HepG2 (cell line): ENCODE measurements at regions not wholly inside any gene's neighbourhood (a gene's known extent, or its start where the extent isn't known, plus 50 kb on each side); places are given as distances from the start of the nearest gene placed in this dataset.

Experiments
- NCOR1 ChIP-seq: fragments of 200-600 bp; sonication (generic); IDR thresholded peaks from 2 replicates; pipeline ENCODE4 v1.7.0; 2017; ENCODE audit warnings: antibody characterized with exemption, low read length, borderline replicate concordance
- RBFOX2 ChIP-seq: fragments of 200-400 bp; formaldehyde crosslinking; IDR thresholded peaks from 2 replicates; pipeline ENCODE4 v1.6.1; 2017; ENCODE audit warnings: low read depth, mild to moderate bottlenecking, low read length
- TEAD2 ChIP-seq: sonication (generic); formaldehyde crosslinking; IDR thresholded peaks from 2 replicates; pipeline ENCODE4 v1.9.0; 2021; ENCODE audit warnings: missing genetic modification reagents
- ZNF510 ChIP-seq: sonication (generic); formaldehyde crosslinking; IDR thresholded peaks from 2 replicates; pipeline ENCODE4 v1.4.0; 2020; ENCODE audit warnings: low read depth, mild to moderate bottlenecking, missing genetic modification reagents
- ZNF549 ChIP-seq: sonication (generic); formaldehyde crosslinking; IDR thresholded peaks from 2 replicates; pipeline ENCODE4 v1.5.0; 2020; ENCODE audit warnings: missing genetic modification reagents
- TF ChIP-seq, protein P1 (sequence below): sonication (generic); formaldehyde crosslinking; IDR thresholded peaks from 2 replicates; pipeline ENCODE4 v1.4.0; 2020; ENCODE audit warnings: missing genetic modification reagents
- TF ChIP-seq, protein P2 (sequence below): sonication (generic); formaldehyde crosslinking; IDR thresholded peaks from 2 replicates; pipeline ENCODE4 v1.5.0; 2020; ENCODE audit warnings: missing genetic modification reagents

DNA sequence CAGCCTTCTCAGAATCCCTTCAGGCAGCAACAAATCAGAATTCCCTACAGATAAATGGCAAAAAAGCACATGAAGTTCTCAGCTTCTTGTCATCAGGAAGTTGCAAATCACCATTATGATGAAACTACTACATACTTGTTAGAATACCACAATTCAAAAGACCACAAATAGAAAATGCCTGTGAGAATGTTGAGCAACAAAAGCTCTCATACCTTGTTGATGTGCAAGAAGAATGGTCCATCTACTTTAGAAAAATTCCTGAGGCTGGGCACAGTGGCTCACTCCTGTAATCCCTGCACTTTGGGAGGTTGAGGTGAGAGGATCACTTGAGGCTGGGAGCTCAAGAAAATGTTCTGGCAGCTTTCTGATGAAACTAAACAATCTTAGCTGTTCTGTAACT, 278.1 kb downstream of the ICE1 start:
- TF ChIP-seq NCOR1 = no peak
- no peak for TF ChIP-seq ZNF510
- TF ChIP-seq TEAD2 (CRISPR knock-in tag) = no peak
- TF ChIP-seq, protein P1, sequence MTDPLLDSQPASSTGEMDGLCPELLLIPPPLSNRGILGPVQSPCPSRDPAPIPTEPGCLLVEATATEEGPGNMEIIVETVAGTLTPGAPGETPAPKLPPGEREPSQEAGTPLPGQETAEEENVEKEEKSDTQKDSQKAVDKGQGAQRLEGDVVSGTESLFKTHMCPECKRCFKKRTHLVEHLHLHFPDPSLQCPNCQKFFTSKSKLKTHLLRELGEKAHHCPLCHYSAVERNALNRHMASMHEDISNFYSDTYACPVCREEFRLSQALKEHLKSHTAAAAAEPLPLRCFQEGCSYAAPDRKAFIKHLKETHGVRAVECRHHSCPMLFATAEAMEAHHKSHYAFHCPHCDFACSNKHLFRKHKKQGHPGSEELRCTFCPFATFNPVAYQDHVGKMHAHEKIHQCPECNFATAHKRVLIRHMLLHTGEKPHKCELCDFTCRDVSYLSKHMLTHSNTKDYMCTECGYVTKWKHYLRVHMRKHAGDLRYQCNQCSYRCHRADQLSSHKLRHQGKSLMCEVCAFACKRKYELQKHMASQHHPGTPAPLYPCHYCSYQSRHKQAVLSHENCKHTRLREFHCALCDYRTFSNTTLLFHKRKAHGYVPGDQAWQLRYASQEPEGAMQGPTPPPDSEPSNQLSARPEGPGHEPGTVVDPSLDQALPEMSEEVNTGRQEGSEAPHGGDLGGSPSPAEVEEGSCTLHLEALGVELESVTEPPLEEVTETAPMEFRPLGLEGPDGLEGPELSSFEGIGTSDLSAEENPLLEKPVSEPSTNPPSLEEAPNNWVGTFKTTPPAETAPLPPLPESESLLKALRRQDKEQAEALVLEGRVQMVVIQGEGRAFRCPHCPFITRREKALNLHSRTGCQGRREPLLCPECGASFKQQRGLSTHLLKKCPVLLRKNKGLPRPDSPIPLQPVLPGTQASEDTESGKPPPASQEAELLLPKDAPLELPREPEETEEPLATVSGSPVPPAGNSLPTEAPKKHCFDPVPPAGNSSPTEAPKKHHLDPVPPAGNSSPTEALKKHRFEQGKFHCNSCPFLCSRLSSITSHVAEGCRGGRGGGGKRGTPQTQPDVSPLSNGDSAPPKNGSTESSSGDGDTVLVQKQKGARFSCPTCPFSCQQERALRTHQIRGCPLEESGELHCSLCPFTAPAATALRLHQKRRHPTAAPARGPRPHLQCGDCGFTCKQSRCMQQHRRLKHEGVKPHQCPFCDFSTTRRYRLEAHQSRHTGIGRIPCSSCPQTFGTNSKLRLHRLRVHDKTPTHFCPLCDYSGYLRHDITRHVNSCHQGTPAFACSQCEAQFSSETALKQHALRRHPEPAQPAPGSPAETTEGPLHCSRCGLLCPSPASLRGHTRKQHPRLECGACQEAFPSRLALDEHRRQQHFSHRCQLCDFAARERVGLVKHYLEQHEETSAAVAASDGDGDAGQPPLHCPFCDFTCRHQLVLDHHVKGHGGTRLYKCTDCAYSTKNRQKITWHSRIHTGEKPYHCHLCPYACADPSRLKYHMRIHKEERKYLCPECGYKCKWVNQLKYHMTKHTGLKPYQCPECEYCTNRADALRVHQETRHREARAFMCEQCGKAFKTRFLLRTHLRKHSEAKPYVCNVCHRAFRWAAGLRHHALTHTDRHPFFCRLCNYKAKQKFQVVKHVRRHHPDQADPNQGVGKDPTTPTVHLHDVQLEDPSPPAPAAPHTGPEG (CRISPR knock-in tag) = no peak
- TF ChIP-seq ZNF549 = no peak
- no peak for TF ChIP-seq RBFOX2
- TF ChIP-seq, protein P2, sequence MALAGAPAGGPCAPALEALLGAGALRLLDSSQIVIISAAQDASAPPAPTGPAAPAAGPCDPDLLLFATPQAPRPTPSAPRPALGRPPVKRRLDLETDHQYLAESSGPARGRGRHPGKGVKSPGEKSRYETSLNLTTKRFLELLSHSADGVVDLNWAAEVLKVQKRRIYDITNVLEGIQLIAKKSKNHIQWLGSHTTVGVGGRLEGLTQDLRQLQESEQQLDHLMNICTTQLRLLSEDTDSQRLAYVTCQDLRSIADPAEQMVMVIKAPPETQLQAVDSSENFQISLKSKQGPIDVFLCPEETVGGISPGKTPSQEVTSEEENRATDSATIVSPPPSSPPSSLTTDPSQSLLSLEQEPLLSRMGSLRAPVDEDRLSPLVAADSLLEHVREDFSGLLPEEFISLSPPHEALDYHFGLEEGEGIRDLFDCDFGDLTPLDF (CRISPR knock-in tag) = no peak
